ENCODE measurements at regions not wholly inside any gene's neighbourhood (a gene's known extent, or its start where the extent isn't known, plus 50 kb on each side); places are given as distances from the start of the nearest gene placed in this dataset.

GRCh38 chr10:10730471-10731043 is 287.1 kb upstream of the CELF2 start:
- TF ChIP-seq EZH2 (IDR thresholded peaks at IDR 0.05; ENCODE audit: borderline replicate concordance, low read length) (no peak), CTCF (conservative IDR thresholded peaks at IDR 0.05 in 1 of 2, IDR thresholded peaks at IDR 0.05 in 1 of 2; ENCODE audit: extremely low read depth in 1 of 2, insufficient read depth in 1 of 2, low read depth in 1 of 2, low read length in 2 of 2) (no peak)

Measured in mammary epithelial cell (primary cell).